ENCODE measurements at regions not wholly inside any gene's neighbourhood (a gene's known extent, or its start where the extent isn't known, plus 50 kb on each side); places are given as distances from the start of the nearest gene placed in this dataset.

DNA sequence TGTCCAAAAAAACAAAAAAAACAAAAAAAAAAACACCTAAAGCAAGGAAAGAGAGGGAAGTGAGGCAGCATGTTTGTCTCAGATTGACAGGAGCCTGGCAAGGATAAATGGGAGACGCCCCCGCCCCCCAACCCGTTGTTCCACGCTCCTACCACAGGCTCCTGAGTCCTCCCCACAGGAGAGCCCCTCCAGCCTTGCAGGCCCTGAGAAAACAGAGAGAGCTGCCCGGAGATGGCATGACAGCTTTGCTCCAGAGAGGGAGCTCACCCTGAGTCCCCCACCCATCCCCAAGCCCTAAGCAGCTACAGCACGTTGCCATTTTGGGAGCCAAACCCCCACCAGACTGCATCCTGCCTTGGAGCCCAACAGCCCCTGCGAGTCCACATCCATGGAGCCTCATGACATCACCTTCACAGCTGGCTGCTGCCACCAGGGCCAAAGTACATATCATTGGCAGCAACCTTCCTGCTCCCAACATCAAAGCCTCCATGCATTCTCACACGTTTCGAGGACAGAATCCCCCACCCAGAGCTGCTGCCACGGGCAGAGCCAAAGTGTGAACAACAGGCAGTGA is 1283.3 kb downstream of the TYW1 start:
- Histone ChIP-seq H3K27me3 (no peaks in the 10 kb centered on the region), H3K4me1 (no peaks in the 10 kb centered on the region), H3K4me3 (no peak overlapping the region), H3K27ac (no peak overlapping the region), H3K9ac (ENCODE audit: low read depth in 2 of 2, low read length in 2 of 2) (no peak overlapping the region), H3K9me3 (no peaks in the 10 kb centered on the region), H3K36me3 (no peaks in the 10 kb centered on the region)
- intact Hi-C loops (cut with DNase I) = no loop called here
- TF ChIP-seq, protein P1, sequence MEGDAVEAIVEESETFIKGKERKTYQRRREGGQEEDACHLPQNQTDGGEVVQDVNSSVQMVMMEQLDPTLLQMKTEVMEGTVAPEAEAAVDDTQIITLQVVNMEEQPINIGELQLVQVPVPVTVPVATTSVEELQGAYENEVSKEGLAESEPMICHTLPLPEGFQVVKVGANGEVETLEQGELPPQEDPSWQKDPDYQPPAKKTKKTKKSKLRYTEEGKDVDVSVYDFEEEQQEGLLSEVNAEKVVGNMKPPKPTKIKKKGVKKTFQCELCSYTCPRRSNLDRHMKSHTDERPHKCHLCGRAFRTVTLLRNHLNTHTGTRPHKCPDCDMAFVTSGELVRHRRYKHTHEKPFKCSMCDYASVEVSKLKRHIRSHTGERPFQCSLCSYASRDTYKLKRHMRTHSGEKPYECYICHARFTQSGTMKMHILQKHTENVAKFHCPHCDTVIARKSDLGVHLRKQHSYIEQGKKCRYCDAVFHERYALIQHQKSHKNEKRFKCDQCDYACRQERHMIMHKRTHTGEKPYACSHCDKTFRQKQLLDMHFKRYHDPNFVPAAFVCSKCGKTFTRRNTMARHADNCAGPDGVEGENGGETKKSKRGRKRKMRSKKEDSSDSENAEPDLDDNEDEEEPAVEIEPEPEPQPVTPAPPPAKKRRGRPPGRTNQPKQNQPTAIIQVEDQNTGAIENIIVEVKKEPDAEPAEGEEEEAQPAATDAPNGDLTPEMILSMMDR (IDR thresholded peaks at IDR 0.05) = no peak
- no peak for DNase-seq

DNA sequence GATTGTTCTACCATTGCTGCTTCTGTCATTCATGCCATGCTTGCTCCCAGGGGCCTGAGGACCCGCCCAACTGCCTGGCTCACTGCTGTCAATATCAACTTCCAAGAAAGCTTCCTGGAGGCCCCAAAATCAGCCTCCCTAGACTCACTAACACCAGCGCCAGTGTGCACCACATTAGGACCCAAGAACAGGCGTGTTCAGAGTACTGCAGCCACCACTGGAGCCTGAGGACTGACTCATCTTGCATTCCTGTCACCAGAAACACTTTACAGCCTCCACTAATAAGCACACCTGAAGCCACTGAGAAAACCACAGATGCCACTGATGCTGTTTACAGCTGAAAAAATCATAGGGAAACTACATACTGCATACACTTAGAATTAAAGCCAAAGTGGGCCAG is 1284.3 kb downstream of the TYW1 start:
- Histone ChIP-seq H3K9ac (ENCODE audit: low read depth in 2 of 2, low read length in 2 of 2) (no peak overlapping the region), H3K4me1 (no peaks in the 10 kb centered on the region), H3K27ac (no peak overlapping the region), H3K36me3 (no peaks in the 10 kb centered on the region), H3K4me3 (no peak overlapping the region), H3K9me3 (no peaks in the 10 kb centered on the region), H3K27me3 (no peaks in the 10 kb centered on the region)
- DNase-seq = no peak
- intact Hi-C loops (cut with DNase I) = no loop called here
- TF ChIP-seq, protein P1 (IDR thresholded peaks at IDR 0.05) = no peak

DNA sequence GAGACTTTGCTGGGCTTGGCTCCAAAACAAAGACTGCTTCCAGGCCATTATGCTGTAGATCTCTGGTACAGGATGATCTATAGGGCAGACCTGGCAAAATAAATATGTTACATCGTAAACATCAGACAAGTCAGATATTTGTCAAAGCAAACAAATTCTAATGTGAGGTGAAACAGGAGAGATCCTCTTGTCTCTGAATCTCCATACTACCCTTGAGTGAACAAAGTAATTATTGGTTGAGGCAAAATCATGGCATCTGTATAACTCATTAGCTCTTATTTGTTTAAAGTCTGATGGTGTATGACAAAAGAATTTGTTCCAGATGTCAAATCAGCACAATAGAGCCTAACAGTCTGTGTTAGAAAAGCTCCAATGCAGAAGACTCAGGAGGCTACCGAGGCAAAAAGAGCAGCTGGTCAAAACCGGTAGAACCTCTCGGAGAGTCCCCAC is 1291.5 kb downstream of the TYW1 start:
- DNase-seq = no peak
- Histone ChIP-seq H3K36me3 (no peaks in the 10 kb centered on the region), H3K4me1 (no peaks in the 10 kb centered on the region), H3K27me3 (no peaks in the 10 kb centered on the region), H3K27ac (no peak overlapping the region), H3K9me3 (no peaks in the 10 kb centered on the region), H3K9ac (ENCODE audit: low read depth in 2 of 2, low read length in 2 of 2) (no peak overlapping the region), H3K4me3 (no peak overlapping the region)
- intact Hi-C loops (cut with DNase I) = no loop called here
- TF ChIP-seq, protein P1 (IDR thresholded peaks at IDR 0.05) = no peak

DNA sequence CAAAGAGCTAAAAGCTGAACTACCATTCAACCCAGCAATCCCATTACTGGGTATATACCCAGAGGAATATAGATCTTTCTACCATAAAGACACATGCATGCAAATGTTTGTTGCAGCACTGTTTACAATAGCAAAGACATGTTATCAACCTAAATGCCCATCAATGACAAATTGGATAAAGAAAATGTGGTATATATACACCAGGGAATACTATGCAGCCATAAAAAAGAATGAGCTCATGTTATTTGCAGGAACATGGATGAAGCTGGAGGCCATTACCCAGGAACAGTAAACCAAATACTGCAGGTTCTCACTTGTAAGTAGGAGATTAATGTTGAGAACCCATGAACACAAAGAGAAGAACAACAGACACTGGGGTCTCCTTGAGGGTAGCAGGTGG is 1295.1 kb downstream of the TYW1 start:
- intact Hi-C loops (cut with DNase I) = no loop called here
- H3K4me3 ChIP-seq = no peak overlapping the region
- TF ChIP-seq, protein P1 (IDR thresholded peaks at IDR 0.05) = no peak
- no peaks in the 10 kb centered on the region for H3K36me3 ChIP-seq
- no peak for DNase-seq
- no peaks in the 10 kb centered on the region for H3K9me3 ChIP-seq
- H3K27ac ChIP-seq = no peak overlapping the region
- no peaks in the 10 kb centered on the region for H3K4me1 ChIP-seq
- H3K27me3 ChIP-seq = no peaks in the 10 kb centered on the region
- no peak overlapping the region for H3K9ac ChIP-seq (ENCODE audit: low read depth in 2 of 2, low read length in 2 of 2)

DNA sequence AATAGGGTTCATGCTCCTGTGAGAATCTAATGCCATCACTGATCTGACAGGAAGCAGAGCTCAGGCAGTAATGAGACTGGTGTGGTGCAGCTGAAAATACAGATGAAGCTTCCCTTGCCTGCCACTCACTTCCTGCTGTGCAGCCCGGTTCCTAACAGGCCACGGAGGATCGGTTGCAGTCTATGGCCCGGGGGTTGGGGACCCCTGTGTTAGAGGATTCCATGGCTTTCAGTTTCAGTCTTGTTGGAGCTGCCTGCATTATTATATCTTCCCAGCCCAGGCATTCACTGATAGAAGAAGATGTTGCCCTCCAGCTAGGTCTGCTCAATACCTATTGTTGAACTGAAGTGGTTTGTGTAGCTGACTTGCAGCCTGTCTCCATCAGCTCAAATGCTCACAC is 1298.8 kb downstream of the TYW1 start:
- Histone ChIP-seq H3K9ac (ENCODE audit: low read depth in 2 of 2, low read length in 2 of 2) (no peak overlapping the region), H3K4me1 (no peaks in the 10 kb centered on the region), H3K36me3 (no peaks in the 10 kb centered on the region), H3K27ac (no peak overlapping the region), H3K27me3 (no peaks in the 10 kb centered on the region), H3K9me3 (no peaks in the 10 kb centered on the region), H3K4me3 (no peak overlapping the region)
- intact Hi-C loops (cut with DNase I) = no loop called here
- no peak for DNase-seq
- TF ChIP-seq, protein P1 (IDR thresholded peaks at IDR 0.05) = no peak

Measured in colonic mucosa (tissue), 4 donors.